Urinary bladder (tissue), 3 donors: ENCODE measurements at regions not wholly inside any gene's neighbourhood (a gene's known extent, or its start where the extent isn't known, plus 50 kb on each side); places are given as distances from the start of the nearest gene placed in this dataset.

ENCODE experiments used
- DNase-seq: peaks from one replicate; pipeline ENCODE4 v3.0.0-alpha.2; 2015; ENCODE audit errors: extremely low spot score
- H3K27ac ChIP-seq: one replicate; pipeline ENCODE4 v1.5.1; 2013; ENCODE audit warnings: low read depth, mild to moderate bottlenecking, moderate library complexity
- H3K36me3 ChIP-seq: one replicate; pipeline ENCODE4 v1.6.1; 2013; ENCODE audit warnings: mild to moderate bottlenecking, moderate library complexity; ENCODE audit not compliant: insufficient read depth
- H3K4me1 ChIP-seq: one replicate; pipeline ENCODE4 v1.6.1; 2013; ENCODE audit warnings: mild to moderate bottlenecking, moderate library complexity; ENCODE audit not compliant: insufficient read depth
- H3K4me3 ChIP-seq: one replicate; pipeline ENCODE4 v1.5.1; 2013; ENCODE audit warnings: low read depth, low read length
- WGBS: extraction: QIAGEN DNeasy Blood & Tissue Kit; methylation state at CpG from one replicate; pipeline ENCODE4 v1.1.7; 2013; 5-methylcytosine and 5-hydroxymethylcytosine counted together
- donor health status: healthy with polysubstance abuse.
- donor health status: healthy.

DNA sequence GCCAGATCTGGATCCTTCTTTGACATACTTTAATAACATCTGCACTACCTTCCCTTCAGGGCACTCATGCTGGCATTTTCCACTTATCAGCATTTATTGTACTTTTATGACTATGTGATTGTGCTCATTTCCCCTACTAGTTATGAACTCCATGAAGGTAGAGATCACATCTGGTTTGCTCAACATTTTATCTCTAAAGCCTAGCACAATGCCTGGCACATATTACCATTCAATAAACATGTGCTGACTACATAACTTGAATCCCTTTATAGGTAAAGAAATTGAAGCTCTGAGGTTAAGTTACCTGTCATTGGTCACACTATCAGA, 221.2 kb downstream of the HHIPL2 start:
- no peak for DNase-seq
- Histone ChIP-seq H3K36me3 (no peaks in the 10 kb centered on the region), H3K27ac (no peak overlapping the region), H3K4me3 (no peak overlapping the region), H3K4me1 (no peaks in the 10 kb centered on the region)

GRCh38 chr1:222326006-222326709, 221.7 kb downstream of the HHIPL2 start:
- 71% methylated on average over 3 of the region's 3 CpGs for WGBS
- H3K36me3 ChIP-seq, result no peaks in the 10 kb centered on the region
- no peaks in the 10 kb centered on the region for H3K4me1 ChIP-seq
- H3K4me3 ChIP-seq, result no peak overlapping the region
- H3K27ac ChIP-seq, result no peak overlapping the region
- no peak for DNase-seq

DNA sequence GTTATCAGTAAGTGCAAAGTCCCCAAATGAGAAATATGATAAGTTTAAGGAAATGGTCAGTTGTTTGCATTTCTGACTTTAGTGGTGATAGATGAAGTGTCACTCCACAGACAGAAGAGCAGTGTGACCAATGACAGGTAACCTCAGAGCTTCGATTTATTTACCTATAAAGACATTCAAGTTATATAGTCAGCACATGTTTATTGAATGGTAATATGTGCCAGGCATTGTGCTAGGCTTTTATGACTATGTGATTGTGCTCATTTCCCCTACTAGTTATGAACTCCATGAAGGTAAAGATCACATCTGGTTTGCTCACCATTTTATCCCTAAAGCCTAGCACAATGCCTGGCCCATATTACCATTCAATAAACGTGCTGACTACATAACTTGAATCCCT, 222.4 kb downstream of the HHIPL2 start:
- H3K27ac ChIP-seq, result no peak overlapping the region
- no peak overlapping the region for H3K4me3 ChIP-seq
- no peaks in the 10 kb centered on the region for H3K36me3 ChIP-seq
- 87% methylated on average over 2 of the region's 2 CpGs for WGBS
- no peaks in the 10 kb centered on the region for H3K4me1 ChIP-seq
- no peak for DNase-seq

GRCh38 chr1:222314839-222315238, 233.1 kb downstream of the HHIPL2 start:
- no peak for DNase-seq
- H3K36me3 ChIP-seq, result no peaks in the 10 kb centered on the region
- H3K27ac ChIP-seq, result no peak overlapping the region
- H3K4me3 ChIP-seq, result no peak overlapping the region
- H3K4me1 ChIP-seq, result no peaks in the 10 kb centered on the region
- 95% methylated on average over 2 of the region's 2 CpGs for WGBS

DNA sequence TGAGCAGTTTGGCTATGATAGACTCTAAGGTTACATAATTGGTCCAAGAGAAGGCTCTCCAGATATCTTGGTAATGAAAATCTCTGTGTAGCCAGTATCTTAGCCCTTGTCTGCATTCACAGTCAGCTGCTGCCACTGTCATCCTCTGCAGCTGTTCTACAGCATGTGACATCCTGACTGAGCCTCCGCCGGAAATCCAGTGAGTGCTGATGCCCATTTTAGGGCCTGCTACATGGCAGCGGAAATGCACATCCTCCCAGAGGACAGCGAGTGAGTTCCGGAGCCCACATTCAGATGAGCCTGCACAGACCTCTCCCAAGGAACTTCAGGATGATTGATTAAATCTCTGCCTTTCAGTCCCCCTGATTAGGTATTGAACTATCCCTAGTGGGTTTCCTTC, 237.1 kb downstream of the HHIPL2 start:
- Histone ChIP-seq H3K4me3 (no peak overlapping the region), H3K36me3 (no peaks in the 10 kb centered on the region), H3K27ac (no peak overlapping the region), H3K4me1 (no peaks in the 10 kb centered on the region)
- no peak for DNase-seq
- 79% methylated on average over 5 of the region's 5 CpGs for WGBS

- Histone ChIP-seq H3K4me3 (no peak overlapping the region), H3K27ac (no peak overlapping the region), H3K36me3 (no peaks in the 10 kb centered on the region), H3K4me1 (no peaks in the 10 kb centered on the region)
- WGBS, result 50% methylated on average over 2 of the region's 2 CpGs
- DNase-seq, result no peak
Observed at GRCh38 chr1:222307621-222308020, 240.3 kb downstream of the HHIPL2 start.

DNA sequence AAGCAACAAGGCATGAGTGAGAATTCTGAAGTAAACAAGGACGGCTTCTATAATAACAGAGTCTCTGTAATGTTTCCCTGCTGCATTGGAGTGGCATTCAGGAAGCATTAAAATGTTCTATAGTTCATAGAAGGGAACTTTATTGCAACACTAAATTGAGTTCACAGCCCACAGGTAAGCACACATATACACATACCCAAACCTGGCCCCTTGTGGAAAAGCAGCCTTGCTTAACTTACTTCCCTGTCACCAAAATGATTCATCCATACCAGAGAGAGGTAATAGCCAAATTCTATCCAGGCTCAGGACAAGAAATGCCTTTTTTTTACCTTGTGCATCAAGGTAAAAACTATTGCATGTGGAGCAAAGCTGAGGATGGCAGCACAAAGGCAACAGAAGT, 241.4 kb downstream of the HHIPL2 start:
- Histone ChIP-seq H3K4me3 (no peak overlapping the region), H3K4me1 (no peaks in the 10 kb centered on the region), H3K36me3 (no peaks in the 10 kb centered on the region), H3K27ac (no peak overlapping the region)
- DNase-seq, result no peak
- 93% methylated on average over 1 of the region's 1 CpG for WGBS

- no peaks in the 10 kb centered on the region for H3K4me1 ChIP-seq
- no peak overlapping the region for H3K4me3 ChIP-seq
- no peaks in the 10 kb centered on the region for H3K36me3 ChIP-seq
- no peak for DNase-seq
- no peak overlapping the region for H3K27ac ChIP-seq
Observed at GRCh38 chr1:222306011-222306410, 241.9 kb downstream of the HHIPL2 start.

DNA sequence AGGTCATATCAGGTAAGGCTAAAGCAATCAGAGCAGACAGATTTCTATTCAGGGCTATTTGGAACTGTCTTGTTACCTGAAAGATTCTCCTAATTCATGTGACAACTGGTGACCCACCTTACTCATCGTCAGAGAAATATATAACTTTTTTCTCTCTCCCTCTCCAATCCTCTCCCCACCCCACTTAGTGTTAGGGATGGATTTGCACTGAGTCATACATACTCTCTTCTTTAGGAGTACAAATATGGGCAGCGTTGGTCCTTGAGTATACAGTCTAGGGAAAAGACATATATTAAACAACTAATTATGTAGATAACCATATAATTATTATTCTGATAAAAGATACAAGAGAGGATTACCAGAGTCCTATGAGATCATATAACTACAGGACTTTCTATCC, 246.3 kb downstream of the HHIPL2 start:
- Histone ChIP-seq H3K4me3 (no peak overlapping the region), H3K27ac (no peak overlapping the region), H3K36me3 (no peaks in the 10 kb centered on the region), H3K4me1 (no peaks in the 10 kb centered on the region)
- WGBS, result 53% methylated on average over 2 of the region's 2 CpGs
- no peak for DNase-seq

- Histone ChIP-seq H3K27ac (no peak overlapping the region), H3K36me3 (no peaks in the 10 kb centered on the region), H3K4me1 (no peaks in the 10 kb centered on the region), H3K4me3 (no peak overlapping the region)
- DNase-seq, result no peak
- 78% methylated on average over 1 of the region's 1 CpG for WGBS
Observed at GRCh38 chr1:222299524-222299923, 248.4 kb downstream of the HHIPL2 start.

DNA sequence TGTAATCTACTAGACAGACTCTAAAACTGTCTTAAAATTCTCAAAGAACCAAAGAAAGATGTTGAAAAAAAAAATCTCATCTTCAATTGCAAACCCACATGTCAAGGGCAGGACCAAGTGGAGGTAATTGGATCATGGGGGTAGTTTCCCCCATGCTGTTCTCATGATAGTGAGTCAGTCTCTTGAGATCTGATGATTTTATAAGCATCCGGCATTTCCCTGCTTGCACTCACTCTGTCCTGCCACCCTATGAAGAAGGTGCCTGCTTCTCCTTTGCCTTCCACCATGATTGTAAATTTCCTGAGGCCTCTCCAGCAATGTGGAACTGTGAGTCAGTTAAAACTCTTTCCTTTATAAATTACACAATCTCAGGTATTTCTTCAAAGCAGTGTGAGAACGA, 257.0 kb downstream of the HHIPL2 start:
- no peak for DNase-seq
- H3K4me1 ChIP-seq, result no peaks in the 10 kb centered on the region
- H3K27ac ChIP-seq, result no peak overlapping the region
- no peak overlapping the region for H3K4me3 ChIP-seq
- no peaks in the 10 kb centered on the region for H3K36me3 ChIP-seq
- 94% methylated on average over 2 of the region's 2 CpGs for WGBS

DNA sequence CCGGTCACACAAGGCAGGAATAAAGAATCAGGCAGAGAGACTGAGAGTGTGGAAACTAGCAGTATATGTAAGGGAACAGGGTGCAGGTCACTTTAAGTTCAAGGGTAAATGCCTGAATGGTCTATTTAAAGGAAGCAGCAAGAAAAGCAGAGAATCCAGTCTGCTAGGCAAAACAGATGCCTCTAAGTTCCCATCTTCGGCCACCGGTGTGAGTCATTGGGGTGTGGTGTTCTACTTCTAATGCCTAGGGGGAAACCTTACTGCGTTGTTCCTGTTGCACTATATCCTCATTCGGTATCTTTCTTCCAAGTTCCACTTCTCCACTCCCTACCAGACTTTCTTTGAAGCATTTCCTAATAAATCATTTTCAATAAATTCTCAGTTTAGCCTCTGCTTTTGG, 259.9 kb downstream of the HHIPL2 start:
- H3K4me3 ChIP-seq, result no peak overlapping the region
- H3K27ac ChIP-seq, result no peak overlapping the region
- DNase-seq, result no peak
- H3K4me1 ChIP-seq, result no peaks in the 10 kb centered on the region
- H3K36me3 ChIP-seq, result no peaks in the 10 kb centered on the region
- 52% methylated on average over 5 of the region's 5 CpGs for WGBS

DNA sequence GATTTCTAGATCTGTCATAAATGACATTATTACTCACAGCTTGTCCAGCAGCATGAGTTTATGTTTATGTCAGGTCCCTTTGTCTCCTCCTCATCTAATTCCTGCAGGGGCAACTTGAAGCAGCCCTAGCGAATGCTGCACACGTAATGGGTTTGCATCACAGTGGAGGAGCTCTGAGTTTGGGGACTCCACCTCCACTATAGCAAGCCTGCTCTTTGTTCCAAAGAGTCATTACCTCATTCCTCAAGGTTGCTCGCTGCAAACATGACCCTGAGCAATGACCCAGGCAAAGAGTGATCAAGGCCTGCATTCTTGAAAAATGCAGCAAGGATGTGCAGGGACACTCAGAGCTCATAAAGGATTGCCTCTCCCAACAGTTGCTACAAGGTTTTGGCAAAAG, 261.9 kb downstream of the HHIPL2 start:
- no peak overlapping the region for H3K4me3 ChIP-seq
- no peaks in the 10 kb centered on the region for H3K36me3 ChIP-seq
- H3K4me1 ChIP-seq, result no peaks in the 10 kb centered on the region
- H3K27ac ChIP-seq, result no peak overlapping the region
- 81% methylated on average over 3 of the region's 3 CpGs for WGBS
- no peak for DNase-seq

DNA sequence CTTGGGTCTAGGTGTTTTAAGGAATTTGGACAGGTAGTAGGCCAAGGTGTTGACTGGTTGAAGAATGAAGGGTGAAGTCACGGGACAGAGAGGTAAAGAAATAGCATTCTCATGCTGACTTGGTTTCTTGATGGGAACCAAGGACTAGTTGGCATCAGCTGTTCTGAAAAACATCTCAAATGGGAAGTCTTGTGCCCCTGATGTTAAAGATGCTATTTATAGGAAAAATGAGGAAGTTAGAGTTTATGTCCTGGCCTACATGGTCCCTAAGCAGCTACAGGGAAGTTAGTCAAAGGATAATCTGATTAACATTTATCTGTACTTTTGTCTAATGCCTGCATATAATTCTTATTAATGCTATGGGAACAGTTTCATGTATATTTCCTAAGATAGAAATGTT, 262.4 kb downstream of the HHIPL2 start:
- no peak overlapping the region for H3K4me3 ChIP-seq
- 84% methylated on average over 1 of the region's 1 CpG for WGBS
- H3K4me1 ChIP-seq, result no peaks in the 10 kb centered on the region
- no peak for DNase-seq
- H3K27ac ChIP-seq, result no peak overlapping the region
- no peaks in the 10 kb centered on the region for H3K36me3 ChIP-seq

DNA sequence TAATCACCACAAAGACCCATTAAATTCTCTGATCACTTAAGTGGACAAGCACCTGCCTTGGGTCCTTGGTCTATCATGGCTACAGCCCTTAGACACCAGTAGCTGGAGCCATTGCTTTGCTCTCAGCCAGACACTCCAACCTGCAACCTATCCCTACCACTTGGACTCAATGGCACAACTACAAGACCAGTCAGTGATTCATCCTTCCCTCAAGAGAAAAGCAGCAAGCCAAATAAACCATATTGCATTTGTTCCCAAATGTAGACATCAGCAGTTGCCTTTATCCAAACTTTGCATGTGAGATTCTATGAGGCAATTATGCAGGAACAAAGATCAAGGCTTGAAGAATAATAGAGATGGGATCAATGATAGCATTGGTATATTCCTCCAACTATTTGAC, 263.4 kb downstream of the HHIPL2 start:
- no peaks in the 10 kb centered on the region for H3K4me1 ChIP-seq
- no peak overlapping the region for H3K27ac ChIP-seq
- H3K4me3 ChIP-seq, result no peak overlapping the region
- H3K36me3 ChIP-seq, result no peaks in the 10 kb centered on the region
- no peak for DNase-seq
